ENCODE measurements at regions not wholly inside any gene's neighbourhood (a gene's known extent, or its start where the extent isn't known, plus 50 kb on each side); places are given as distances from the start of the nearest gene placed in this dataset.

DNA sequence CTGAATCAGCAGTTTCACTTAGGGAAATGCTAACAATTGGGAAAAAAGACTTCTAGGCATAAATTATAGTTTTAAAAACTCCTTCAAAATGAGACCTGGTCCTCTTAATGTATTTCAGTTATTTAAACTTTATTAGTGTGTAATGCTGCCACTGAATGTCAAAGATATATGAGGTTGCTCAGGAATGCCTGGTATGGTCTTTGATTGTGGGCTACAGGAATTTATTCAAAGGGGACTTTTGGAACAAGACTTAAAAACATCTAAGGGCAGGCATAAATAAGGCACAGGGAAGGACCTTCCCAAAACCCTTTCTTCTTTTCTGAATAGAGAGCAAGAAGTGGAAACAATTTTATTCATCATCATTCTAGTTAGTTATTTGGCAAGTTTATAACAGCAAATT lies 439.1 kb downstream of the TLL1 start:
- TF ChIP-seq NFIC (IDR thresholded peaks at IDR 0.05) (no peak), EGR1 (IDR thresholded peaks at IDR 0.05) (no peak), ZBTB7A (IDR thresholded peaks at IDR 0.05; ENCODE audit: low read depth) (no peak), USF1 (IDR thresholded peaks at IDR 0.05) (no peak), YY1 (IDR thresholded peaks at IDR 0.05; ENCODE audit: low read depth) (no peak), CEBPB (IDR thresholded peaks at IDR 0.05) (no peak)

DNA sequence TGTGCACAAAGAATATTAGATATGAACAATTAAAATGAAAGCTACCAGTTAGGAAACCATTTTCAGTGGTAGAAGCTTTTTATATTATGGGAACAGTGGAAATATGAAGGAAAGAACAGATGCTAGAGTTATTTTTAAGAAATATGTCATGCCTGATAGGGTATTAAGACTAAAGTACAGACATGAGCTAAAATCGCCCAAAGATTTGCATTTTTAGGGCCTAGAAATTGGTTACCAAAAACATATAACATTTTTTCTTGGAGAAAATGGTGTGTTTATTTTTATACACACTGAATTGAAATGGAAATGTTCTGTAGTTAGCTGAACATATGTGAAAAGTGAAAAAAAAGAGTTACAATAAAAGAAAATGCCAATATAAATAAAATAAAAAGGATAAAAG lies 441.9 kb downstream of the TLL1 start:
- no peak for TF ChIP-seq TCF12 (IDR thresholded peaks at IDR 0.05; ENCODE audit: low read depth)
- no peak for TF ChIP-seq YY1 (IDR thresholded peaks at IDR 0.05; ENCODE audit: low read depth)
- no peak for TF ChIP-seq TAF1 (IDR thresholded peaks at IDR 0.05; ENCODE audit: low read depth)
- TF ChIP-seq FOXM1 (IDR thresholded peaks at IDR 0.05; ENCODE audit: borderline replicate concordance, low read depth): no peak
- no peak for TF ChIP-seq RAD21 (IDR thresholded peaks at IDR 0.05; ENCODE audit: low read depth)
- TF ChIP-seq EGR1 (IDR thresholded peaks at IDR 0.05): no peak
- TF ChIP-seq, protein P1, sequence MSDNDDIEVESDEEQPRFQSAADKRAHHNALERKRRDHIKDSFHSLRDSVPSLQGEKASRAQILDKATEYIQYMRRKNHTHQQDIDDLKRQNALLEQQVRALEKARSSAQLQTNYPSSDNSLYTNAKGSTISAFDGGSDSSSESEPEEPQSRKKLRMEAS (IDR thresholded peaks at IDR 0.05): no peak
- TF ChIP-seq EP300 (IDR thresholded peaks at IDR 0.05; ENCODE audit: borderline replicate concordance): no peak
- no peak for TF ChIP-seq NFIC (IDR thresholded peaks at IDR 0.05)
- no peak for TF ChIP-seq REST (IDR thresholded peaks at IDR 0.05; ENCODE audit: low read depth)
- TF ChIP-seq CEBPB (IDR thresholded peaks at IDR 0.05): no peak
- TF ChIP-seq TEAD4 (IDR thresholded peaks at IDR 0.05): no peak
- TF ChIP-seq USF1 (IDR thresholded peaks at IDR 0.05): no peak
- no peak for TF ChIP-seq CREB1 (IDR thresholded peaks at IDR 0.05; ENCODE audit: low read depth)

- no peak for TF ChIP-seq RAD21 (IDR thresholded peaks at IDR 0.05; ENCODE audit: low read depth)
- TF ChIP-seq FOXM1 (IDR thresholded peaks at IDR 0.05; ENCODE audit: borderline replicate concordance, low read depth): no peak
- no peak for TF ChIP-seq USF1 (IDR thresholded peaks at IDR 0.05)
These were observed 442.9 kb downstream of the TLL1 start for GRCh38 chr4:166315721-166316467.

- TF ChIP-seq YY1 (IDR thresholded peaks at IDR 0.05; ENCODE audit: low read depth): no peak
- TF ChIP-seq REST (IDR thresholded peaks at IDR 0.05; ENCODE audit: low read depth): no peak
- no peak for TF ChIP-seq CREB1 (IDR thresholded peaks at IDR 0.05; ENCODE audit: low read depth)
- no peak for TF ChIP-seq TEAD4 (IDR thresholded peaks at IDR 0.05)
- no peak for TF ChIP-seq FOXM1 (IDR thresholded peaks at IDR 0.05; ENCODE audit: borderline replicate concordance, low read depth)
- no peak for TF ChIP-seq EGR1 (IDR thresholded peaks at IDR 0.05)
- TF ChIP-seq RAD21 (IDR thresholded peaks at IDR 0.05; ENCODE audit: low read depth): no peak
- no peak for TF ChIP-seq NFIC (IDR thresholded peaks at IDR 0.05)
- TF ChIP-seq TAF1 (IDR thresholded peaks at IDR 0.05; ENCODE audit: low read depth): no peak
- TF ChIP-seq, protein P1 (IDR thresholded peaks at IDR 0.05): no peak
- TF ChIP-seq CEBPB (IDR thresholded peaks at IDR 0.05): no peak
- no peak for TF ChIP-seq USF1 (IDR thresholded peaks at IDR 0.05)
- no peak for TF ChIP-seq TCF12 (IDR thresholded peaks at IDR 0.05; ENCODE audit: low read depth)
These were observed 445.9 kb downstream of the TLL1 start for GRCh38 chr4:166318810-166319525.

DNA sequence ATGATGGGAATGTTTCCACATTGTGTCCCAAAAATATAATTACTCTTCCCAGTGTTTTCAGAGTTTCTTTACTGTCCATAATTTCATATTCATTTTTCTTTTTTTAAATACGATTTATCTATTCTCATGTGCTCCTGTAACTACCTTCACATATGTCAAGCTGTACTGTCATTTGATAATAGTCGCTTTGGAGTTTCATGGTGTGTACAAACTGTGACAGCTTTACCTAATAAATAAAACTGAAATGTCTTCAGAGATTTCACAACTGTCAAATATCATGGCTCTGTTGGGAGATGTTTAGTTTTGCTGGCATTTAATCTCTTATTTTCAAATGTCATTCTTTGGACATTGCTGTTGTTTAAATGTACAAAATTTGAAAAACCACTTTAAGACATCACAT lies 450.2 kb downstream of the TLL1 start:
- TF ChIP-seq FOXM1 (IDR thresholded peaks at IDR 0.05; ENCODE audit: borderline replicate concordance, low read depth) (no peak), CEBPB (IDR thresholded peaks at IDR 0.05) (no peak), USF1 (IDR thresholded peaks at IDR 0.05) (no peak), EGR1 (IDR thresholded peaks at IDR 0.05) (no peak), NFIC (IDR thresholded peaks at IDR 0.05) (no peak), TCF12 (IDR thresholded peaks at IDR 0.05; ENCODE audit: low read depth) (no peak), REST (IDR thresholded peaks at IDR 0.05; ENCODE audit: low read depth) (no peak), TAF1 (IDR thresholded peaks at IDR 0.05; ENCODE audit: low read depth) (no peak), TEAD4 (IDR thresholded peaks at IDR 0.05) (no peak), ZBTB7A (IDR thresholded peaks at IDR 0.05; ENCODE audit: low read depth) (no peak), RAD21 (IDR thresholded peaks at IDR 0.05; ENCODE audit: low read depth) (no peak), EP300 (IDR thresholded peaks at IDR 0.05; ENCODE audit: borderline replicate concordance) (no peak), CREB1 (IDR thresholded peaks at IDR 0.05; ENCODE audit: low read depth) (no peak), YY1 (IDR thresholded peaks at IDR 0.05; ENCODE audit: low read depth) (no peak)
- TF ChIP-seq, protein P1 (IDR thresholded peaks at IDR 0.05): no peak

Data from Ishikawa (cell line).